SK-N-DZ (cell line): ENCODE measurements at regions not wholly inside any gene's neighbourhood (a gene's known extent, or its start where the extent isn't known, plus 50 kb on each side); places are given as distances from the start of the nearest gene placed in this dataset.

Experiments used
- DNase-seq: peaks from one replicate; pipeline ENCODE4 v3.0.0-alpha.2; 2015; ENCODE audit warnings: low spot score

- DNase-seq: no peak
Measured at GRCh38 chr5:62985749-62986148, 407.1 kb downstream of the LRRC70 start.

GRCh38 chr5:62982348-62982747 is 403.7 kb downstream of the LRRC70 start:
- no peak for DNase-seq

DNA sequence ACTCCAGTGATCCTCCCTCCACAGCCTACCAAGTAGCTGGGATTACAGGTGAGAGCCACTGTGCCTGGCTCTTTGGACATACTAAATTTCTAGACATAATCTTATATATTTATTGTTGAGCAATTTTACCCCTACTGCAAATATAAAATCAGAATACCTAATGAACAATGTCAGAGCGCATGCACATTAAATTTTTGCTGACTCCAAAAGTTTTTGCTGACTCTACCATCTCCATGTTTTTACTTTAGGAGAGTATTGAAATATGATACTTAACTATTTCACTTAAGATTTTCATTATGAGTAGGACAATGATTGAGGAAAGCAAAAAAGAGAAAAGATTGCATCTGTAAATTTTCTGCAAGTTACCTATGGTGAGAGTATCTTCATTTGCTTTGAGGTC is 402.3 kb downstream of the LRRC70 start:
- no peak for DNase-seq

- DNase-seq: no peak
Measured at GRCh38 chr5:62979472-62979871, 400.9 kb downstream of the LRRC70 start.

- no peak for DNase-seq
Measured at GRCh38 chr5:62977661-62978060, 399.0 kb downstream of the LRRC70 start.

- DNase-seq: peak; percentile 62
Measured at GRCh38 chr5:62974623-62975022, 396.0 kb downstream of the LRRC70 start.

DNA sequence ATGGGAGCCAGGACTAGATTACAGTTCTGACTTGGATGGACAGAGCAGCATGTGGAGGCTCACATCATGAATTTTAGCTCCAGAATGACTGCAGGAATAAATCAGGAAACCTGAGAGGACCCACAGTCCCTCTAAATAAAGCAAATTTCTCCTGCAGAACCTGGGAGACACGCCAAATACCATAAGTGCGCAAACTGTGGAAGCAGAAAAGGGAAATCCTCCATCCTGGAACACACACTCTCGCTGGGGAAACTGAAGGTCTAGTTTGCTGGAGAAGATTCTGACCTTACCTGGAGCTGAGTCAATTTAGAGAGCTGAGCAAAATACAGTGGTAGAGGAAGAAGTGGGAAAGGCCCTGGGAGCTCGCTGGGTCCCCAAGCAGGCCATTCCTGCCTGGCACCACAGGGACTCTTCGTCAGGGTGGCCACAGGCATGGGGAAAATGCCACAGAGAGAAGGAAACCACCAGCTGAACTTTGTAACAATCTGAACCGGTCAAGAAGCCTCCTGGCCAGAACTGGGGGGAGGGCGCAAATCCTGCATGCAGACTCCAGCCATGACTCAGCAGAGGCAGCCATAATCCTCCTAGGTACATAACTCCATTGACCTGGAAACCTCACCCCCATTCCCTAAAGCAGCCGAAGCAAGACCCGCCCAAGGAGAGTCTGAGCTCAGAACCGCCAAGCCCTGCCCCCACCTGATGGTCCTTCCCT is 390.9 kb downstream of the LRRC70 start:
- DNase-seq: no peak

DNA sequence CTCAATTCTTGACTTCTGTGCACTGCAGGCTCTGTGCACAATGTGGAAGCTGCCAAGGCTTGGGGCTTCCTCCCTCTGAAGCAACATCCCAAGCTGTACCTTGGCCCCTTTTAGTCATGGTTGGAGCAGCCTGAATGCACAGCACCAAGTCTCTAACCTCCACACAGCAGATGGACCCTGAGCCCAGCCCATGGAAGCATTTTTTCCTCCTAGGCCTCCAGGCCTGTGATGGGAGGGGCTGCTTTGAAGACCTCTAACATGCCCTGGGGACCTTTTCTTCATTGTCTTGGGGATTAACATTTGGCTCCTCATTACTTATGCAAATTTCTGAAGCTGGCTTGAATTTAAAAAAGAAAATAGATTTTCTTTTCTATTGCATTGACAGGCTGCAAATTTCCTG is 385.8 kb downstream of the LRRC70 start:
- DNase-seq: no peak

- no peak for DNase-seq
Measured at GRCh38 chr5:62960781-62961180, 382.2 kb downstream of the LRRC70 start.

DNA sequence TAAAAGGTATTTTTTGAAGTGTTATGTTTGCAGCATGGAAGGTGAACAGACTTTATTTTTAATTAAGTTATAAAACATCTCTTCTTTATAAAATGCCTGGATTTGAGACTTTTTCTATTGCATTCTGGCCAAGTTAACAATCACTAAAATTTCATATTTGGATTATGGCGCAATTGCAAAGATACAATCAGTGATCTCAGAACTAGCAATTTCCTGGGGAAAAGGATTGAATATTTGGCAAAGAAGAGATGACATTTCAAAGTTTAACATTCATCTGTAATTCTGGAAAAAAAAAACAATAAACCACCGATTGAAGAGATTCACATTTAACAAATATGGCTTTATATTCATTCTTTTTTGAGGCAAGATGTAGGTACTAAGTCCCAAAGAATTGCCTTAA is 378.0 kb downstream of the LRRC70 start:
- no peak for DNase-seq

DNA sequence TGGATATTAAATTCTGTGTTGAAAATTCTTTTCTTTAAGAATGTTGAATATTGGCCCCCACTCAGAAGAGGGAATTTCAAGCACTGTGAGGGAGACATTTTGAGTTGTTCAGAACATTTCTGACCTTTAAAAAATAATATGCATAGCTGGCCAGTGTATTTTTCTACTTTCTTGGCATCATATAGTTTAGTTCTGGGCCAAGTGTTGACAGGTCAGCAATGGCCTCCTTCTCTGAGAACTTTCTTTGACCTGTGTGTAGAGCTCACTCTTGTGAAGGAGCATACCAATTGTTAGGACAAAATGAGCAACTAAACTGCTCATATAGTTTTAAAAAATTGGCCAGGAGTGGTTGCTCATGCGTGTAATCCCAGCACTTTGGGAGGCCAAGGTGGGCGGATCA is 376.0 kb downstream of the LRRC70 start:
- no peak for DNase-seq

DNA sequence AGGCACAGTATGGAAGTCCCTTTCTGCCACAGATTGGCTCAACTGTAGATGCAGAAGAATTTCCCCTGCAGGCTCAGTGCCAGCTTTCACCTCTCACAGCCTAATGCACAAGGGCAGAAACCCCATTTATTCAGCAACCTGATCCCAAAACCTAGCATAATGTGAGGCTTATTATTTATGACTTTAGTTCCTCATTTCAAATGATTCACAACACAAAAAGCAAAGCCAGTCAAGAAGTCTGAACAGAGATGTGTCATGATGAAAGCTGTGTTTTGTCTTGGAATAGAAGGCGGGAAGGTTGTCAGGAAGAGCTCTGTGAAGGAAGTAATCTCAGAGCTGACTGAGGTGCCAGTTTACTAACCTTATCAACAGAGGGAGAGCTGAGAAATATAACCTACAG is 369.7 kb downstream of the LRRC70 start:
- no peak for DNase-seq

DNA sequence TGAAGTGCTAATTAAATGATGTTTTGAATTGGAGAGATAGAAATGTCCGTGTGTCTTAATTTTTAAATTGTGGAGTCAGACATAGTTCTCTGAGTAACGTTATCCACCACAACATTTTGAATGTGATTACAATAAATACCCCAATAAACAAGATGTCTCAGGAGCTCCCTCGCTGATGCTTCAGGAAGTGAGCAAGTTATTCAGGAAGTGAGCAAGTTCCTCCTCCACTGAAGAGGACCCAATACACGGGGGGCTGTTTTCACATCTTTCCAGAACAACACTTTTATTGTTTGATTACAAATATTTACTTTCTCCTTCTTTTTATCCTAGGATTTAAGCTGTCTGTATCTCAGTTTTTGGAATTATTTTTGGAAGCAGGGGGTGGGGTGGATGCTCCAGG is 363.8 kb downstream of the LRRC70 start:
- no peak for DNase-seq

DNA sequence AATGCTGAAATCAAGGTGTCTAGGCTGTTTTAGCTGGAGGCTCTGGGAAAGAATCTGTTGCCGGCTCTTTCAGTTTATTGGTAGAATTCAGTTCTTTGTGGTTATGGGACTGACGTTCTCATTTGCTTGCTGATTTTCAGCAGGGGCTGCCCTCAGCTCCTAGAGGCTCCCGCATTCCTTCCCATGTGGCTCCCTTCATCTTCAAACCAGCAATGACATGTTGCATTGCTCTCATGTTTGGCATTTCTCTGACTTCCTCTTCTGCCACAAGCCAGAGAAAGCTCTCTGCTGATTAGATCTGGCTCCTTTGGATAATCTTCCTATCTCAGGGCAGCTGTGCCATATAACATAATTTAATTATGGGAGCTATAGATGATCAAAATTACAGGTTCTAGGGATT is 360.3 kb downstream of the LRRC70 start:
- peak; percentile 50 for DNase-seq

- DNase-seq: no peak
Measured at GRCh38 chr5:62937661-62938558, 359.3 kb downstream of the LRRC70 start.

- DNase-seq: no peak
Measured at GRCh38 chr5:62935660-62936059, 357.0 kb downstream of the LRRC70 start.

GRCh38 chr5:62934319-62934718 is 355.7 kb downstream of the LRRC70 start:
- no peak for DNase-seq

DNA sequence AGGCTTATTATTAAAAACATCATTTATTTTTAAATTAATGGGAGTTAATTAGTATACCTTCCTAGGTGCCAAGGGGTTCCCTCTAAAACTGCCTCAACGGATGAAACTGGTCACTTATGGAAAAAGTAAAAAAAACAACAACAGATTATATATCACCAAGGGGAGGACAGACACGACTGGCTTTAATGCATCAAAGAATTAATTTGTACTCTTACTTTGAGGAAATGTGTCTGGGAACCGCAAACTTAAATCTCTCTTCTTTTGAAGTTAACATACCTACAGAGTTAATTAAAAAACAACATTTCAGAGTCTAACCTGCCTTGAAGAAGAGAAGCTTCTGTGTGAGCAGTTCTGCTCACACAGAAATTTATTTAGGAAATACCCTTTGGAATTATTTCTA is 354.6 kb downstream of the LRRC70 start:
- DNase-seq: no peak

DNA sequence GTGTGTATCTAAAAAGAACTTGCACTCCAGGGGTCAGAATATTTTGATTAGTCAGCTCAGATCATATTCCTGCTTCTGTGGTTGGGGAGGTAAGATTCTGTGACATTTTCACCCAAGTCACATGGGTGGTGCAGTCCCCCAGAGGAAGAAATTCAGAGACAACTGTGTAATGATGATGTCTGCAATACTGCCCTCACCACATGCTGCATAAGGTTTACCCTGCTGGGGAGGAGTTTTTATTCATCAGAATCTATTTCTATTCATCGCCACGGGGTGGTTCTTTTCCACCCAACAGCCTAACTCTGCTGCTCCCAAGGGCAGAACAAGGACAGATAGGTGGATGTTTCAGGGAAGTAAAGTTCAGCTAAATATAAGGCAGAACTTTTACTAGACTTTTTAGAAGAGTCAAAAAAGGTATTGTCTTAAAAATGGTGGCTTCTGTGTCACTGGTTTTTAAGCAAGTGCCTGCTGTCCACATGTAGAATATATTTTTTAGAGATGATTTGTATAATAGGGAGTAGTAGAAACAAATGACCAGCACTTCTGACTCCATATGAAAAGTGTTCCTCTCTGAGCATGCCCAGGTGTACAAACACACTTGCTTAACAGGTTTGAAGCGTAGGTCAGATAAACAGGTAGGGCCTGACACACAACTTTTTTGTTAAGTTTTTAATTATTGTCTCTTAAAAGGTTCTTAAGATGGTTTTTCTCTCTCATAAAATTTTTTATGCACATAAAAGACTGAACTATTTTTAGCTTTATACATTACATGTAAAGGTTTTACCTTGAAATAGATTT is 352.7 kb downstream of the LRRC70 start:
- no peak for DNase-seq

GRCh38 chr5:62922191-62922590 is 343.6 kb downstream of the LRRC70 start:
- no peak for DNase-seq

- DNase-seq: no peak
Measured at GRCh38 chr5:62920856-62921255, 342.2 kb downstream of the LRRC70 start.

GRCh38 chr5:62909326-62909725 is 330.7 kb downstream of the LRRC70 start:
- DNase-seq: no peak
